GM12878 (cell line): ENCODE measurements at regions not wholly inside any gene's neighbourhood (a gene's known extent, or its start where the extent isn't known, plus 50 kb on each side); places are given as distances from the start of the nearest gene placed in this dataset.

Experiments
- ATAC-seq: fragments of 200-7000 bp; cut with Tn5 transposase; 3 replicates; pipeline ENCODE4 v1.9.1; 2020; ENCODE audit warnings: mild to moderate bottlenecking, moderate library complexity
- BruUV-seq: library from RNA; stranded (reverse); fragments of 400-500 nt; replicated peaks from 2 replicates; lab custom pipeline; 2021; lab: Mats Ljungman, UMichigan
- CTCF ChIA-PET: fragments of 300-600 bp; sonication (Branson Sonifier 250); formaldehyde crosslinking; extraction: SDS; loops from one replicate; lab custom pipeline; 2021; ENCODE audit warnings: inconsistent platforms; lab: Yijun Ruan, JAX
- POLR2A ChIA-PET: fragments of 350-600 bp; formaldehyde crosslinking; extraction: SDS; loops from one replicate; lab custom pipeline; 2021; ENCODE audit warnings: inconsistent platforms; lab: Charles Lee
- RAD21 ChIA-PET: fragments of 300-600 bp; sonication (Branson Sonifier 250); formaldehyde crosslinking; loops from one replicate; lab custom pipeline; 2023; ENCODE audit warnings: antibody characterized with exemption; ENCODE audit not compliant: unreplicated experiment; lab: Charles Lee
- SMC1A ChIA-PET: fragments of 300-600 bp; sonication (Branson Sonifier 250); formaldehyde crosslinking; loops from one replicate; lab custom pipeline; 2023; ENCODE audit not compliant: unreplicated experiment, uncharacterized antibody; lab: Charles Lee
- DNase-seq: peaks from one replicate; pipeline ENCODE4 v3.0.0-alpha.2; 2011; ENCODE audit warnings: low read depth, low spot score
- FAIRE-seq: peaks from 3 replicates; lab custom pipeline; 2011; peaks lifted over from hg19 to GRCh38; lab: Jason Lieb, UNC
- H2AFZ ChIP-seq: 2 replicates; pipeline ENCODE4 v1.6.0; 2011; ENCODE audit warnings: low read depth, low read length, control low read depth; ENCODE audit not compliant: control insufficient read depth
- H3K27ac ChIP-seq: 2 replicates; pipeline ENCODE4 v1.5.1; 2011; ENCODE audit warnings: control low read depth; ENCODE audit not compliant: control insufficient read depth, insufficient read depth
- H3K27me3 ChIP-seq, 2 experiments: replicated peaks in 1 of 2; 2 replicates each; pipeline versions ENCODE4 v1.6.0 to v1.6.1; 2011; ENCODE audit warnings: low read length in 1 of 2; ENCODE audit not compliant: control insufficient read depth in 2 of 2, insufficient read depth in 2 of 2
- H3K36me3 ChIP-seq, 2 experiments: 2 replicates each; pipeline ENCODE4 v1.5.1; 2011; ENCODE audit warnings: low read length in 1 of 2; ENCODE audit not compliant: control insufficient read depth in 2 of 2, insufficient read depth in 2 of 2
- H3K4me1 ChIP-seq: 2 replicates; pipeline ENCODE4 v1.6.1; 2011; ENCODE audit warnings: mild to moderate bottlenecking, low read length, moderate library complexity, mixed read lengths; ENCODE audit not compliant: control insufficient read depth, insufficient read depth
- H3K4me2 ChIP-seq: 2 replicates; pipeline ENCODE4 v1.6.0; 2011; ENCODE audit warnings: control low read depth; ENCODE audit not compliant: control insufficient read depth, insufficient read depth
- H3K4me3 ChIP-seq: fragments of 200-600 bp; sonication (generic); 2 replicates; pipeline ENCODE4 v1.5.1; 2016
- H3K79me2 ChIP-seq: 2 replicates; pipeline ENCODE4 v1.6.0; 2011; ENCODE audit warnings: low read length; ENCODE audit not compliant: control insufficient read depth, insufficient read depth
- H3K9ac ChIP-seq: 2 replicates; pipeline ENCODE4 v1.8.0; 2011; ENCODE audit warnings: low read length, control low read depth, mixed read lengths; ENCODE audit not compliant: control insufficient read depth, insufficient read depth
- H3K9me3 ChIP-seq: replicated peaks from 3 replicates; pipeline ENCODE4 v1.5.1; 2011; ENCODE audit warnings: mild to moderate bottlenecking, low read length; ENCODE audit not compliant: control insufficient read depth, insufficient read depth
- H4K20me1 ChIP-seq: 2 replicates; pipeline ENCODE4 v1.6.0; 2011; ENCODE audit not compliant: control insufficient read depth, insufficient read depth
- ATF2 ChIP-seq: IDR thresholded peaks from 2 replicates; pipeline ENCODE4 v1.6.1; 2012; ENCODE audit warnings: low read length, inconsistent platforms
- CBX5 ChIP-seq: sonication (generic); IDR thresholded peaks from 2 replicates; pipeline ENCODE4 v1.6.1; 2016; ENCODE audit warnings: low read depth, moderate library complexity, mild to moderate bottlenecking, inconsistent platforms
- E2F8 ChIP-seq: fragments of 450-650 bp; IDR thresholded peaks from 2 replicates; pipeline ENCODE4 v1.6.1; 2018; ENCODE audit warnings: mild to moderate bottlenecking, low read depth, moderate library complexity; ENCODE audit not compliant: partially characterized antibody
- HDGF ChIP-seq: fragments of 450-650 bp; IDR thresholded peaks from 2 replicates; pipeline ENCODE4 v1.6.1; 2016; ENCODE audit warnings: antibody characterized with exemption
- NR2C2 ChIP-seq: IDR thresholded peaks from 2 replicates; pipeline ENCODE4 v1.6.1; 2011; ENCODE audit warnings: borderline replicate concordance, low read depth; ENCODE audit not compliant: control insufficient read depth, insufficient read length
- NRF1 ChIP-seq: conservative IDR thresholded peaks from 2 replicates; pipeline ENCODE4 v1.6.1; 2011; ENCODE audit warnings: mild to moderate bottlenecking, low read depth, low read length, improper control_type of control experiment
- PAX8 ChIP-seq: fragments of 450-650 bp; IDR thresholded peaks from 2 replicates; pipeline ENCODE4 v1.6.1; 2017; ENCODE audit warnings: mild to moderate bottlenecking, moderate library complexity
- POU2F2 ChIP-seq: IDR thresholded peaks from 3 replicates; pipeline ENCODE4 v1.6.1; 2011; ENCODE audit warnings: low read depth, mild to moderate bottlenecking, low read length, borderline replicate concordance
- SIN3A ChIP-seq: IDR thresholded peaks from 2 replicates; pipeline ENCODE4 v1.6.1; 2012; ENCODE audit warnings: low read depth, low read length, improper control_type of control experiment
- TARDBP ChIP-seq: IDR thresholded peaks from 2 replicates; pipeline ENCODE4 v1.6.1; 2016; ENCODE audit warnings: borderline replicate concordance
- WGBS: methylation state at CpG from one replicate; pipeline ENCODE4 v1.1.6; 2016; ENCODE audit warnings: low lambda C conversion rate; ENCODE audit not compliant: insufficient replicate concordance, insufficient coverage; ENCODE audit errors: missing lambda C conversion rate; 5-methylcytosine and 5-hydroxymethylcytosine counted together
- in situ Hi-C: fragments of 300-500 bp; cut with MboI; formaldehyde crosslinking; loops from 9 replicates; pipeline ENCODE4 v1.14.3; 2018; ENCODE audit warnings: mixed read lengths
- intact Hi-C: fragments of 100-400 bp; cut with micrococcal nuclease; formaldehyde crosslinking; loops from one replicate; pipeline ENCODE4 v1.14.2; 2022; ENCODE audit not compliant: unreplicated experiment
- TF ChIP-seq, protein P1 (sequence below): IDR thresholded peaks from 2 replicates; pipeline ENCODE4 v1.6.1; 2011; ENCODE audit warnings: borderline replicate concordance, low read depth, mild to moderate bottlenecking, moderate library complexity, mixed read lengths, low read length; ENCODE audit not compliant: insufficient read depth; ENCODE audit errors: extremely low read length

- H3K36me3 ChIP-seq, result no peaks in the 10 kb centered on the region
- ChIA-PET SMC1A (no interaction called here), RAD21 (no interaction called here), CTCF (no interaction called here), POLR2A (interaction anchor here (0.6 kb wide), 1 partner anchor 416 kb away, joined by 3 read pairs; no protein-coding TSS in a partner anchor)
- in situ Hi-C loops (no loop called here), intact Hi-C loops (no loop called here)
- H3K9me3 ChIP-seq, result no peaks in the 10 kb centered on the region
- H3K27me3 ChIP-seq, result no peaks in the 10 kb centered on the region; a peak in 1 of 4 replicates
- no peak for ATAC-seq
- BruUV-seq, result no TSS peak
- H3K4me2 ChIP-seq, result no peak overlapping the region
- no peak for FAIRE-seq
- H3K9ac ChIP-seq, result no peak overlapping the region
- no peaks in the 10 kb centered on the region for H3K79me2 ChIP-seq
- no peak overlapping the region for H2AFZ ChIP-seq
- WGBS, result 68% methylated on average over 25 of the region's 30 CpGs
- no peaks in the 10 kb centered on the region for H3K4me1 ChIP-seq
- H4K20me1 ChIP-seq, result no peaks in the 10 kb centered on the region
- DNase-seq, result no peak
- H3K27ac ChIP-seq, result no peak overlapping the region
- no peak overlapping the region for H3K4me3 ChIP-seq
- TF ChIP-seq NRF1 (no peak), E2F8 (no peak), SIN3A (no peak), HDGF (no peak), TARDBP (no peak), ATF2 (no peak), PAX8 (no peak), NR2C2 (no peak), CBX5 (no peak), POU2F2 (no peak)
- TF ChIP-seq, protein P1, sequence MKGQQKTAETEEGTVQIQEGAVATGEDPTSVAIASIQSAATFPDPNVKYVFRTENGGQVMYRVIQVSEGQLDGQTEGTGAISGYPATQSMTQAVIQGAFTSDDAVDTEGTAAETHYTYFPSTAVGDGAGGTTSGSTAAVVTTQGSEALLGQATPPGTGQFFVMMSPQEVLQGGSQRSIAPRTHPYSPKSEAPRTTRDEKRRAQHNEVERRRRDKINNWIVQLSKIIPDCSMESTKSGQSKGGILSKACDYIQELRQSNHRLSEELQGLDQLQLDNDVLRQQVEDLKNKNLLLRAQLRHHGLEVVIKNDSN, result no peak
Observed at GRCh38 chr4:1576961-1577821, 106.9 kb downstream of the FAM53A start.
